ENCODE measurements at regions not wholly inside any gene's neighbourhood (a gene's known extent, or its start where the extent isn't known, plus 50 kb on each side); places are given as distances from the start of the nearest gene placed in this dataset.

- Mint-ChIP-seq H3K9me3 (ENCODE audit: unreplicated experiment) (no peaks in the 10 kb centered on the region), H3K27me3 (ENCODE audit: insufficient read depth, unreplicated experiment) (no peaks in the 10 kb centered on the region), H3K36me3 (ENCODE audit: insufficient read depth, unreplicated experiment) (no peaks in the 10 kb centered on the region), H3K4me3 (ENCODE audit: unreplicated experiment) (no peak overlapping the region), H3K4me1 (ENCODE audit: insufficient read depth, unreplicated experiment) (no peaks in the 10 kb centered on the region), H3K27ac (ENCODE audit: low read depth, unreplicated experiment) (no peak overlapping the region)
- ChIA-PET POLR2A (no interaction called here), CTCF (interaction anchor here (0.8 kb wide), 1 partner anchor 14 kb away, joined by 3 read pairs; no protein-coding TSS in a partner anchor)
- DNase-seq (ENCODE audit: unreplicated experiment): no peak
- intact Hi-C loops (cut with micrococcal nuclease): no loop called here
- no TSS peak for BruUV-seq (replicated peaks)
- TF ChIP-seq, protein P1, sequence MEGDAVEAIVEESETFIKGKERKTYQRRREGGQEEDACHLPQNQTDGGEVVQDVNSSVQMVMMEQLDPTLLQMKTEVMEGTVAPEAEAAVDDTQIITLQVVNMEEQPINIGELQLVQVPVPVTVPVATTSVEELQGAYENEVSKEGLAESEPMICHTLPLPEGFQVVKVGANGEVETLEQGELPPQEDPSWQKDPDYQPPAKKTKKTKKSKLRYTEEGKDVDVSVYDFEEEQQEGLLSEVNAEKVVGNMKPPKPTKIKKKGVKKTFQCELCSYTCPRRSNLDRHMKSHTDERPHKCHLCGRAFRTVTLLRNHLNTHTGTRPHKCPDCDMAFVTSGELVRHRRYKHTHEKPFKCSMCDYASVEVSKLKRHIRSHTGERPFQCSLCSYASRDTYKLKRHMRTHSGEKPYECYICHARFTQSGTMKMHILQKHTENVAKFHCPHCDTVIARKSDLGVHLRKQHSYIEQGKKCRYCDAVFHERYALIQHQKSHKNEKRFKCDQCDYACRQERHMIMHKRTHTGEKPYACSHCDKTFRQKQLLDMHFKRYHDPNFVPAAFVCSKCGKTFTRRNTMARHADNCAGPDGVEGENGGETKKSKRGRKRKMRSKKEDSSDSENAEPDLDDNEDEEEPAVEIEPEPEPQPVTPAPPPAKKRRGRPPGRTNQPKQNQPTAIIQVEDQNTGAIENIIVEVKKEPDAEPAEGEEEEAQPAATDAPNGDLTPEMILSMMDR (IDR thresholded peaks at IDR 0.05; ENCODE audit: unreplicated experiment): no peak
Measured at GRCh38 chr6:81238390-81238789, 514.1 kb downstream of the TENT5A start.

- no peaks in the 10 kb centered on the region for H3K27me3 Mint-ChIP-seq (ENCODE audit: insufficient read depth, unreplicated experiment)
- CTCF ChIA-PET: interaction anchor here (0.6 kb wide), 1 partner anchor 179 kb away, joined by 3 read pairs; no protein-coding TSS in a partner anchor
- no peaks in the 10 kb centered on the region for H3K4me1 Mint-ChIP-seq (ENCODE audit: insufficient read depth, unreplicated experiment)
Measured at GRCh38 chr6:81237226-81237625, 515.3 kb downstream of the TENT5A start.

DNA sequence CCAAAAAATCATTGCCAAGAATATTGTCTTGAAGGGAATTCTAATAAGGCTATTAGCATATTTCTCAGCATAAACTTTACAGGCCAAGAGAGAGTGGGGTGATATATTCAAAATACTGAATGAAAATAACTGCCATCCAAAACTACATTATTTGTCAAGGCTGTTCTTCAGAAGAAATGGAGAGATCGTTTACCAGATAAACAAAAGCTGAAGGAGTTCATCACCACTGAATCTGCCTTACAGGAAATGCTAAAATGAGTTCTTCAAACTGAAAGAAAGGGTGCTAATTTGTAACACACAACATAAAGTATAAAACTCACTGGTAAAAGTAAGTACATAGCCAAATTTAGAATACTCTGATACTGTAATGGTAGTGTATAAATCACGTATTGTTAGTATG is 517.0 kb downstream of the TENT5A start:
- CTCF ChIA-PET: interaction anchor here (0.7 kb wide), 1 partner anchor 309 kb away, joined by 5 read pairs; no protein-coding TSS in a partner anchor
- intact Hi-C loops (cut with micrococcal nuclease): no loop called here

More at GRCh38 chr6:81237226-81237625, 515.3 kb downstream of the TENT5A start:
- BruUV-seq (replicated peaks): no TSS peak
- Mint-ChIP-seq H3K36me3 (ENCODE audit: insufficient read depth, unreplicated experiment) (no peaks in the 10 kb centered on the region), H3K9me3 (ENCODE audit: unreplicated experiment) (no peaks in the 10 kb centered on the region), H3K27ac (ENCODE audit: low read depth, unreplicated experiment) (no peak overlapping the region), H3K4me3 (ENCODE audit: unreplicated experiment) (no peak overlapping the region)
- no peak for DNase-seq (ENCODE audit: unreplicated experiment)
- POLR2A ChIA-PET: no interaction called here
- intact Hi-C loops (cut with micrococcal nuclease): no loop called here
- TF ChIP-seq, protein P1 (IDR thresholded peaks at IDR 0.05; ENCODE audit: unreplicated experiment): no peak

GRCh38 chr6:81233990-81234389 is 518.5 kb downstream of the TENT5A start:
- no peak overlapping the region for H3K4me3 Mint-ChIP-seq (ENCODE audit: unreplicated experiment)
- intact Hi-C loops (cut with micrococcal nuclease): no loop called here
- H3K27me3 Mint-ChIP-seq (ENCODE audit: insufficient read depth, unreplicated experiment): no peaks in the 10 kb centered on the region
- TF ChIP-seq, protein P1 (IDR thresholded peaks at IDR 0.05; ENCODE audit: unreplicated experiment): no peak
- no peak overlapping the region for H3K27ac Mint-ChIP-seq (ENCODE audit: low read depth, unreplicated experiment)
- BruUV-seq (replicated peaks): no TSS peak
- CTCF ChIA-PET: interaction anchor here (0.6 kb wide), 2 partner anchors 776 to 1389 kb away, joined by 3 to 5 read pairs; no protein-coding TSS in a partner anchor
- peaks cover 5% of the 10 kb centered on the region for H3K4me1 Mint-ChIP-seq (ENCODE audit: insufficient read depth, unreplicated experiment)
- POLR2A ChIA-PET: no interaction called here
- H3K36me3 Mint-ChIP-seq (ENCODE audit: insufficient read depth, unreplicated experiment): no peaks in the 10 kb centered on the region
- H3K9me3 Mint-ChIP-seq (ENCODE audit: unreplicated experiment): peaks cover 6% of the 10 kb centered on the region
- no peak for DNase-seq (ENCODE audit: unreplicated experiment)

More for the DNA sequence above, 517.0 kb downstream of the TENT5A start:
- TF ChIP-seq, protein P1 (IDR thresholded peaks at IDR 0.05; ENCODE audit: unreplicated experiment): no peak
- Mint-ChIP-seq H3K9me3 (ENCODE audit: unreplicated experiment) (peaks cover 6% of the 10 kb centered on the region), H3K4me3 (ENCODE audit: unreplicated experiment) (no peak overlapping the region), H3K4me1 (ENCODE audit: insufficient read depth, unreplicated experiment) (no peaks in the 10 kb centered on the region), H3K27ac (ENCODE audit: low read depth, unreplicated experiment) (no peak overlapping the region), H3K36me3 (ENCODE audit: insufficient read depth, unreplicated experiment) (no peaks in the 10 kb centered on the region), H3K27me3 (ENCODE audit: insufficient read depth, unreplicated experiment) (no peaks in the 10 kb centered on the region)
- POLR2A ChIA-PET: no interaction called here
- no peak for DNase-seq (ENCODE audit: unreplicated experiment)
- no TSS peak for BruUV-seq (replicated peaks)

Measured in MCF 10A (cell line).